ENCODE measurements at regions not wholly inside any gene's neighbourhood (a gene's known extent, or its start where the extent isn't known, plus 50 kb on each side); places are given as distances from the start of the nearest gene placed in this dataset.

DNA sequence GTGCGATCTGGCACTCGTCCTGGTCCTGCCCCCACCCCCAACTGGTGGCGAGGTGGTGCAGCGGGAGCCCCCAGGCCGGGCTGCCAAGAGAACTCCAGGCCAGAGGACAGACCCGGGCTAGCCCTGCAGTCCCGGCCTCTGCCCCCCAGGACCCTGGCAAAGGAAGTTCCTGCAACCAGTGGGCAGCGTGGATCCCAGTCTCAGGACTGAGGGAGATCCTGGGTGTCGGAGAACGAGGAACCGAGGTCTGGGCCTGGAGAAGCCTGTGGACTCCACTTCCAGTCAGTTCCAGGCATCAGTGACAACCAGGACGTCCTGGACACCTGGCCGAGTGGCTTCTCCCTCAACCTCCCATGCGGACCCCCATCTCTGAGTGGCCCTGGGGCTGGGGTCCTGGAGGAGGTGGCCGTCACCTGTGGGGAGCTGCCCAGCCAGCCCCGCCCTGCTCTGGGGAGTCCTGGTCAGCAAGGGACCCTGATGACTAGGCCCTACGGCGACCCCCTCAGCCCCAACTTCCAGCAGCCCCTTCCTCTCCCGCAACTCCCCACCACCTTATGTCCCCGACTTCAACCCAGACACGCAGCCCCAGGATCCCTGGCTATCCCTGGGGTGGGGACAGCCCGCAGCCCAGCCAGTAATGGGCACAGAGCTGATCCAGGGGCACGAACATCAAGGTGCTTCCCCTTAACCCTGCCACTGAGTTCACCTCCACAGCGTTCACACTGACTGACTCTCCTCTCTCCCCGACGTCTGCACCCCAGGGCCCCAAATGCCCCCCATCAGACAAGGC lies 53.7 kb upstream of the NKX1-1 start:
- TF ChIP-seq, protein P1, sequence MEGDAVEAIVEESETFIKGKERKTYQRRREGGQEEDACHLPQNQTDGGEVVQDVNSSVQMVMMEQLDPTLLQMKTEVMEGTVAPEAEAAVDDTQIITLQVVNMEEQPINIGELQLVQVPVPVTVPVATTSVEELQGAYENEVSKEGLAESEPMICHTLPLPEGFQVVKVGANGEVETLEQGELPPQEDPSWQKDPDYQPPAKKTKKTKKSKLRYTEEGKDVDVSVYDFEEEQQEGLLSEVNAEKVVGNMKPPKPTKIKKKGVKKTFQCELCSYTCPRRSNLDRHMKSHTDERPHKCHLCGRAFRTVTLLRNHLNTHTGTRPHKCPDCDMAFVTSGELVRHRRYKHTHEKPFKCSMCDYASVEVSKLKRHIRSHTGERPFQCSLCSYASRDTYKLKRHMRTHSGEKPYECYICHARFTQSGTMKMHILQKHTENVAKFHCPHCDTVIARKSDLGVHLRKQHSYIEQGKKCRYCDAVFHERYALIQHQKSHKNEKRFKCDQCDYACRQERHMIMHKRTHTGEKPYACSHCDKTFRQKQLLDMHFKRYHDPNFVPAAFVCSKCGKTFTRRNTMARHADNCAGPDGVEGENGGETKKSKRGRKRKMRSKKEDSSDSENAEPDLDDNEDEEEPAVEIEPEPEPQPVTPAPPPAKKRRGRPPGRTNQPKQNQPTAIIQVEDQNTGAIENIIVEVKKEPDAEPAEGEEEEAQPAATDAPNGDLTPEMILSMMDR (IDR thresholded peaks at IDR 0.05) = no peak
- TF ChIP-seq POLR2A (IDR thresholded peaks at IDR 0.05) (no peak), POLR2AphosphoS5 (IDR thresholded peaks at IDR 0.05) (no peak), EP300 (IDR thresholded peaks at IDR 0.05) (no peak)

All from stomach (tissue), 4 donors.